DMS153 (cell line): ENCODE measurements at regions not wholly inside any gene's neighbourhood (a gene's known extent, or its start where the extent isn't known, plus 50 kb on each side); places are given as distances from the start of the nearest gene placed in this dataset.

ENCODE experiments used
- DNase-seq: peaks from one replicate; lab custom pipeline; 2025; lab: John Stamatoyannopoulos, UW

DNA sequence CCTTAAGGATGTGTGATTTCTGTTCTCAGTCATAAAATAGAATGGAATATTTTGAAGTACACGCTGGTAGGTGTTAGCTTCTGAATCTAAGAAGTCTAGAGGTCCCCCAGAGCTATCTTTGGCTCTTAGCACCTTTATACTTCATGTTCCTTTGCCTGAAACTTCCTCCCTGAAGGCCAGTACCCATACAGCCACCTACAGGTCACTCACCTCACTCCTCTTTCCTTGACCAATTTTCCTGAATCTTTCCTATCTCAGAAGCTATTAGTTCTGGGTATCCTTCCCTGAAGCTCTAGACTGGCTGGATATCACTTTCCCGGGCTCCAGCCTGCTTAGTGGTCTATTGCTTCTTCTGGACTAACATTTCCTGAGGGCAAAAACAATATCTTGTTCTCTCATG lies 93.4 kb upstream of the EDNRB start:
- DNase-seq: no peak

DNA sequence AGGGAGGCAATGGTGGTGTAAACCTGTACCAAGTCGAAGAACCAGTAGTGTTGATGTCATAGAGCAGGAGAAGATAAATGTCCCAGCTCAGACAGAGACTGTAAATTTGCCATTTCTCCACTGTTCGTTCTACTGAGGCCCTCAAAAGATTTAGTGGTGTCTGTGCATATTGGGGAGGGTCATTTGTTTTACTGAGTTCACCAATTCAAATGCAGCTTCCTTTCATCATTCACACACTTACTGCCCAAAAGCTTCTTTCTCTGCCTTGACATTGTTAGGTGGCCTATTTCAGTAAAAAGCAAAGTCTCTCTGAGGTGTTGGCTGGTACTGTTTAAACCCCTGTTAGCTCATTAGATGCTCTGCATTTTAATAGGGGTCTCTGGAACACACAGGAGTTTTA lies 86.2 kb upstream of the EDNRB start:
- no peak for DNase-seq

DNA sequence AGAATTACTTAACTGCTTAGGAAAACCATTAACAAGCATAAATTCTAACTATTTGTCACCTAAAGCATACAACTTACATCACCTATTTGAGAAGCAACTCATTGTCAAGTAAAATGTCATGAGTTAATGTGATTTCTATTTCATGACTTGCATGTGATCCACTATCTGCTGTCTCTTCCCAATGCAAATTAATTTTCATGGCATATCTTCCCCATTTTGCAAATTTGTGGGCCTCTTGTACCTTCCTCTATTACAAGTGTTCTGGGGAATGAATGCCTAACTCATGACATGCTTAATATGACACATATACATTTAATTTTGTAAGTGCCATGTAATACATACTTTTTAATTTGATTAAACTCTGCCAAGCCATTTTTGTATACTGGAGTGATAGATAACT lies 81.1 kb upstream of the EDNRB start:
- DNase-seq: no peak

DNA sequence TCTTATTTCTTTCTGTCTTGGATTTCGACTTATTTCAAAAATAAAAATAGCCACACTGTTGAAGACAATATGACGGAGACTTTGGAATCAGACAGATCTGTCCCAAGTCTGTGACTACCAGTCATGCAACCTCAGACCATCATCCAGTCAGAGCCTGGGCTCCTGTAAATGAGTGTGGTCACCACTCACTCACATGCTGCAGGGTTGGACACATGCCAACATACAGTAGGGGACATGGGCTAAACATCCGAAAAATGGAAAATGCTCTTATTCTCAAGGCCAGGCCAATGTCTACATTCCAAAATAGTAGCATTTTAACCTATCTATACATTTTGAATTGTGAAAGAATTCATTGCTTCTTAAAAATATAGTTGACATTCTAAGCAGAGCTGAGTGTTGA lies 75.5 kb upstream of the EDNRB start:
- no peak for DNase-seq

DNA sequence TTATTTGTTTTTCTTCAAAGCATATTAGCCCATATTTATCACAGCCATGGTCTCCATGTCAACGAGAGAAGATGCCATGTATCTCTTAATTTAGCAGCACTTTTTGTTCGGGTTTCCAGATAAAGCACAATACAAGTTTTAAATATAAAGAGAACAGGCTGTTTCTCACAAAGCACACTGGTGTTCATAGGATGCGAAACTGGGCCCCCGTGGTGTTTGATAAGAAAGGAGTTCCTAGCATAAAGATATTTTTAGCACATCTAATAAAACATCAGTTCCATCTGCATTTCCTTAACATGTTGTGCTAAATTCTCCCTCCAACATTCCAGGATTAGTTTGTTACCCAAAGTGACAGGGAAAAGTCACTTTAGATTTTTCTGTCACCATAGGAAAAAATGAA lies 72.4 kb upstream of the EDNRB start:
- DNase-seq: no peak

DNA sequence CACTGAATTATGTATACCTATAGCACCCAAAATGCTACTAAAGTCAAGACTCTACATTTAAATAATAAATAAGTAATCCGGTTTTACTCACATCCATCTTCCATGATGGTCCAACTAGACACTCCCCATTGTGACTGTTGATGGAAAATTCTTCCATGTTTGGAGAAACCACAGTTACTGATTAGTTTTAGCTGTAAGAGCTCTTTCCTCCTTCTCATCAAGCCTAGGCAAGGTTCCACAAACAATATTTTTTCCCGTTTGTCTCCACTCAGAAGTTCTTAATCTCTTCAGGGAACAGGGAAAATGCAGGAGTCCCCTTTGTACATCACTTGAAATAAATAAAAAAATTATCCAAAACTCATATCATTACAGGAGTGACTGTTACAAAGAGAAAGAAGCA lies 70.7 kb upstream of the EDNRB start:
- DNase-seq: no peak

DNA sequence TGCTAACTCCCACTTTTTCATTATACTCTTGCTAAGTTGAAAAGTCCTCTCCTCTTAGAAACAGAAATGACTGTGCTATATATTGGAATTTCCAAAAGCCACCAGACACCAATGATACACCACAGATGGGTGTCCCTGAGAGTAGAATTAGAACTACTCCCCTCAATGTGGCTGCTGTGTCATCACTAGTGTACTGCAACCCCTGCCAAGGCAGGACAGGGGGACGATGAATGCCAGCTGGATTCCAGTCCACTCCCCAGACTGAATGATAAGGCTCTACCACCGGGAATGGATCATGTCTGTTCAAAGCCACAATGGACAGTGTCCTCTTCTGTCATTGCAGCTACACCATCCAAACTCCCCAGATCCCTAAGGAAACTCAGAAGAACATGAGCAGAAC lies 69.7 kb upstream of the EDNRB start:
- no peak for DNase-seq

DNA sequence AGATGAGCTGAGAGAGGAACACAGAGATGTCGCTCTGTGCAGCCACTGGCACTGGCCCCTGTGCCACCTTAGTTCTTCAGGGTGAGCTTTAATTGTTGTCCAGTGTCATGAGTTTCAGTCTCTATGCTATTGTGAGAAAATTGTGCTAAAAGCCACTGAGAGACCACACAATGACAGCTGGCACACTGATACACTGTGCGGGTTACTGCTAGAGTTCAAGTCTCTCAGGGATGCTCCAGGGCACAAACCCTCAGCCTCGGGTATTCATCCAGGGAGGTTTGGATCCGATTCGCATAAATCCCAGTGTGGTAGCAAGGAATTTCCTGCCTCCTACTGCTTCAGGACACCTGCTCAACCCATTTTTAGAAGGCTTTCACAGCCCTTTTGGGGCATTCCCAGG lies 68.1 kb upstream of the EDNRB start:
- DNase-seq: no peak

DNA sequence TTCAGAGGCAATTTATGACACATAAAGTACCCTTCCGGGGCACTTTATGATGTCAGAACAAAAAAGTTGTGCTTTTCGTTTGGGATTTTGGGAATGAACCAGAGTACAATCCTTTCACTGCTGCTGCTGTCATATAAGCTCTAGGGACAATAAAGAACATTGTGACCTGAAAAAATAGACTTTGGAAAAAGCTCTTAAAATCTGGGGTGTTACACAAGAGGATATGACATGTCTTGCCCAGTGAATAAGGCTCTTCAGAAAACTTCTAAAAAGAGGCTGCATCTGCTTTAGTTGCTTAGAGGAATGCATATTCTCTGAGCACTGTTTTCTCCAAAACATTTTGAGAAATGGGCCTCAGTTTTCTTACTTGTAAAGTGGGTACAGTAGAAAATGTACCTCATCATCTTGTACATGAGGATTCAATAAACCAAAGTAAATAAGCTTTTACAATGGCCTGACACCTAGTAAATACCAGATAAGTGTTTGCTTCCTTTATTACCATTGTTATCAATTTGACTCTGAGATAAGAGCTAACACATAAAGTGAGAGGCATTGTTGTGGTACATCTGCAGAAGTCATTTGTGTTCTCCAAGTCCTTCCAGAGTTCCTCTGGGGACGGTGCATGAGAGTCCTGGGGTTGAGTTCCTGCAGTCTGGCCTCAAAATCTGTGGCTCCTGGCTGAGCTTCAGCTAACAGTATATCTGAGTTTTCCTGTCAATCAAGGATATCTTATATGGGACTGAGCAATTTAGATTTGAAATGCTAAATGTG lies 67.4 kb upstream of the EDNRB start:
- DNase-seq: no peak

DNA sequence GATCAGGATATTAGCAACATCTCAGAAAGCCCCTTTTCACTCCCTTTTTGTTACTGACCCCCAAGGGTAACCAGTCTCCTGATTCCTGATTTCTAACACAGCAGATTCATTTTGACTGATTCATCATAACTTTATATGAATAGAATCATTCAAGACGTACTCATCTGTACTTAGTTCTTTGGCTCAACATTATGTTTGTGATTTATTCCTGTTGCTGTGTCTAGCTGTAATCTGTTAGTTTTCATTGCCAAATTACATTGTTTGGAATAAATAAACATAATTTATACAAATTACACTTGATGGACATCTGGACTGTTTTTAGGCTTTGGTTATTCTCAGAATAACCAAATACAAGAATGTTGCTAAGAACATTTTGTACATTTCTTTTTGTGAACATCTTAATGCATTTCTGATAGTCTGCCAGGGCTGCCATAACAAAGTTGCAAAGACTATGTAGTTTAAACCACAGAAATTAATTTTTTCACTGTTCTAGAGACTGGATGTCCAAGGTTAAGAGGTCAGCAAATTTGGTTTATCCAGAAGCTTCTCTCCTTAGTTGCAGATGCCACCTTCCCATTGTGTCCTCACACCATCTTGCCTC lies 62.8 kb upstream of the EDNRB start:
- DNase-seq: no peak

DNA sequence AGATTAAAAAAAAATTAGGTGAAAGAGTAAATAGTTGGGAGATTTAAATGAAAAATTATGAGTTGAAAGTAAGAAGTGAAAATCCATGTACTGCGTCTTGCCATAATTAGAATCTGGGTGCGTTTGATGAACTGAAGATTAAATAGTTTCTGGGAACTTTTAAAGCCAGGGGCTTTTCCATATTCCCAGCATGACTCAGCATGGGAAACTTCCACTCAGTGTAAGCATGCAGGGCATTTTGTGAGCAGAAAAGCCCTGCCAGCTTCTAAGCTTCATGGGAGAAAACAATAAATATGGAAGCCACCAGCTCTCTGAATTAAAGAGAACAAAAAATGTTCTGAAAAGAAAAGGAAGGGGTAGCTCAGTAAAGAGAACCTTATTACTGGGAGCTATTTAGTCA lies 62.0 kb upstream of the EDNRB start:
- DNase-seq: no peak

DNA sequence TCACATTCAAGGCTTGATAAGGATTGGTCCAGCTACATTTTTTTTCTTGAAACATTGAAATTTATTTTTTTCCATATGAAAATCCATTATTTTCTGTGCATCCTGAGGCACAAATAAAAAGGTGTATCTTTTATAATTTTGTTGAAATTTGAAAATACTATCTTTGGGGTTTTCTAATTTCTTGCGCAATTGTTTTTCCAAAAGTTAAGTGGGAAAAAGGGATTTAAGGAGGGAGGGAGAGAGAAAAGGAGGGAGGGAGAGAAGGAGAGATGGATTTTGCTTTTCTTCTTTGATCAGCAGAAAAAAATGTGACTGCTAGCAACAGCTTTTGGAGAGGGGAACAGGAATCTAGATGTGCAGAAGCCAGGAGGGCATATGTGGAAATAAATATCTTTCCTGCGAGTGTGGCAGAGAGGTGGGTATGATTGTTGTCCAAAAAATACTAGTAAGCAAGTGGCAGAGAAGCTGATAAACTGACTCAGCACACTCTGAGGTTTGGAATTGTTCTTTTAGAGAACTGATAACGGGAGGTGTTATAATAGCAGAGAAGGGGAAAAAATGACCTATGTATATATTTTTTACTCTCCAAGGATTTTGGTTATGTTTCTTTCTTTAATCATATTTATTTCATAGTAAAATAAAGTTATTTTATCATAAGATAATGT lies 61.2 kb upstream of the EDNRB start:
- DNase-seq: no peak

DNA sequence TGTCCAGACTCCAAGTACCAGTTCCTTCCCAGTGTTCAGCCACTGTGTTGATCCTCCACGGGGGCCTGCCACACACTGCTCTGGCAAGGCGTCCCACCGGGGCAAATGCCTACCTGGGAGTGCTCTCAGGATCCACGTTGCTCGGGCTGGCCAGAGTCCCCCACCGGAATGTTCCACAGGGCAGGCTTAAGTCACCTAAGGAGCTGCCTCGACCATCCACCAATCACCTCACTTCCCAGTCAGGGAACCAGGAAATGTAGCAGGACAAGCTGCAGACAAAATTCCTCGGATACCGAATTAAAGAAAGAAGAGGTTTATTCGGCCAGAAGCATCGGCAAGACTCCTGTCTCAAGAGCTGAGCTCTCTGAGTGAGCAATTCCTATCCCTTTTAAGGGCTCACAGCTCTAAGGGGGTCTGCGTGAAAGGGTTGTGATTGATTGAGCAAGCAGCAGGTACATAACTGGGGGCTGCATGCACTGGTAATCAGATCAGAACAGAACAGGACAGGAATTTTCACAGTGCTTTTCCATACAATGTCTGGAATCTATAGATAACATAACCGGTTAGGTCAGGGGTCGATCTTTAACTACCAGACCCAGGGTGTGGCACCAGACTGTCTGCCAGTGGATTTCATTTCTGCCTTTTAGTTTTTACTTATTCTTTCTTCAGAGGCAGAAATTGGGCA lies 56.9 kb upstream of the EDNRB start:
- no peak for DNase-seq

DNA sequence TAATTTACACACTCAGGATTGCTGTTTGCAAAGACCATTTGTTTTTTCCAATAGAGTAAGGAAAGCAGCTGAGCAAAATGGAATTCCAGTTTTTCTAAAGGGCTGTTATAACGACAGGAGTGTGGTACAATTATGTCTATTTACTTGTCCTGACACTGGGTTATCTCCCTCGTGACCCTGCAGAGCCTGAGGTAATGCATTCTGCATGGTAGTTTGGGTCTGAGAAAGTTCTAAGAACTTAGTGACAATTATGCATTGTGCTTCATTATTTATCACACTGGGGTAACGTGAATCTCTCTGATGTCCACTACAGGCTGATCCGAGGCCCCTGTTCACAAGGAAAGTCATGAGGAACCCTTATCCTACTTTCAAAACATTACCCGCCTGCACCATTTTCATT lies 50.7 kb upstream of the EDNRB start:
- no peak for DNase-seq
